OCI-LY1 (cell line): ENCODE measurements at regions not wholly inside any gene's neighbourhood (a gene's known extent, or its start where the extent isn't known, plus 50 kb on each side); places are given as distances from the start of the nearest gene placed in this dataset.

ENCODE experiments used
- EZH2 ChIP-seq: fragments of 200-600 bp; sonication (generic), shearing (Covaris generic); IDR thresholded peaks from 2 replicates; pipeline ENCODE4 v1.8.0; 2017; ENCODE audit warnings: borderline replicate concordance, mixed run types, mild to moderate bottlenecking, antibody characterized with exemption, low read length, moderate library complexity, mixed read lengths
- TF ChIP-seq, protein P1 (sequence below): fragments of 200-600 bp; sonication (generic), shearing (Covaris generic); IDR thresholded peaks from 2 replicates; pipeline ENCODE4 v1.5.1; 2017; ENCODE audit warnings: mild to moderate bottlenecking, antibody characterized with exemption, low read length, moderate library complexity, mixed read lengths

DNA sequence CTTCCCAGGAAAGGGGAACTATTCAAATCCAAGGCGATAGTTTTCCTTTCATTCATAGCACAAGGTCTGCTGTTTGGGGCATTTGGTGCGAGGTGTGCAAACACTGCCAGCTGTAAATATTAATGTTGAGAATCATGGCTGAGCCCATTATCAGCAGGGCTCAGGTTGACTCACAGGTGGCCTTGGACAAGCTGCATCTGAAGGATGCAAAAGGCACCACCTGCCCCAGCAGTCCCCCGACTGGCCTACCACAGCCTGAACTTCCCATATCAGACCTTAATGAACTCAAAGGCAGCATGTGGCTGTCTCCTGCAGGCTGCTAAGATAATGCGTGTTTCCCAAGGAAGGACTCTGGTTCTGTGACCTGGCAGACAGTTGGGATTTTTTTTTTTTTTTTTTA lies 93.3 kb upstream of the MAP1LC3B2 start:
- TF ChIP-seq, protein P1, sequence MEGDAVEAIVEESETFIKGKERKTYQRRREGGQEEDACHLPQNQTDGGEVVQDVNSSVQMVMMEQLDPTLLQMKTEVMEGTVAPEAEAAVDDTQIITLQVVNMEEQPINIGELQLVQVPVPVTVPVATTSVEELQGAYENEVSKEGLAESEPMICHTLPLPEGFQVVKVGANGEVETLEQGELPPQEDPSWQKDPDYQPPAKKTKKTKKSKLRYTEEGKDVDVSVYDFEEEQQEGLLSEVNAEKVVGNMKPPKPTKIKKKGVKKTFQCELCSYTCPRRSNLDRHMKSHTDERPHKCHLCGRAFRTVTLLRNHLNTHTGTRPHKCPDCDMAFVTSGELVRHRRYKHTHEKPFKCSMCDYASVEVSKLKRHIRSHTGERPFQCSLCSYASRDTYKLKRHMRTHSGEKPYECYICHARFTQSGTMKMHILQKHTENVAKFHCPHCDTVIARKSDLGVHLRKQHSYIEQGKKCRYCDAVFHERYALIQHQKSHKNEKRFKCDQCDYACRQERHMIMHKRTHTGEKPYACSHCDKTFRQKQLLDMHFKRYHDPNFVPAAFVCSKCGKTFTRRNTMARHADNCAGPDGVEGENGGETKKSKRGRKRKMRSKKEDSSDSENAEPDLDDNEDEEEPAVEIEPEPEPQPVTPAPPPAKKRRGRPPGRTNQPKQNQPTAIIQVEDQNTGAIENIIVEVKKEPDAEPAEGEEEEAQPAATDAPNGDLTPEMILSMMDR, result no peak
- TF ChIP-seq EZH2, result no peak
